Limb (tissue), 2 donors: ENCODE measurements at regions not wholly inside any gene's neighbourhood (a gene's known extent, or its start where the extent isn't known, plus 50 kb on each side); places are given as distances from the start of the nearest gene placed in this dataset.
"Not testable (repeated sequence)": the region's sequence is repeated elsewhere in the genome, so short reads cannot be mapped to it uniquely, and the experiment has no call there.

Experiments
- DNase-seq, 2 donors: peaks; one replicate each; pipeline ENCODE4 v3.0.0-alpha.2; 2016; ENCODE audit errors: extremely low spot score in 2 of 2

GRCh38 chr1:196002906-196003305 is 605.3 kb downstream of the KCNT2 start:
- no peak for DNase-seq

- not testable (repeated sequence) for DNase-seq
These were observed 605.9 kb downstream of the KCNT2 start for GRCh38 chr1:196002296-196002695.

GRCh38 chr1:196001188-196001587 is 607.1 kb downstream of the KCNT2 start:
- DNase-seq, result no peak

GRCh38 chr1:195999022-195999421 is 609.2 kb downstream of the KCNT2 start:
- DNase-seq, result no peak

- no peak for DNase-seq
These were observed 626.6 kb downstream of the KCNT2 start for GRCh38 chr1:195981448-195982139.

- no peak for DNase-seq
These were observed 628.6 kb downstream of the KCNT2 start for GRCh38 chr1:195979646-195980045.

- DNase-seq, result no peak
These were observed 634.8 kb downstream of the KCNT2 start for GRCh38 chr1:195973311-195973904.

- no peak for DNase-seq
These were observed 636.7 kb downstream of the KCNT2 start for GRCh38 chr1:195971589-195971988.

GRCh38 chr1:195970209-195970608 is 638.0 kb downstream of the KCNT2 start:
- DNase-seq, result no peak

- no peak for DNase-seq
These were observed 642.8 kb downstream of the KCNT2 start for GRCh38 chr1:195965475-195965874.

GRCh38 chr1:195965036-195965435 is 643.2 kb downstream of the KCNT2 start:
- DNase-seq, result no peak

GRCh38 chr1:195964516-195964915 is 643.7 kb downstream of the KCNT2 start:
- DNase-seq, result no peak

GRCh38 chr1:195962051-195962450 is 646.2 kb downstream of the KCNT2 start:
- DNase-seq, result no peak

- DNase-seq, result no peak
These were observed 647.7 kb downstream of the KCNT2 start for GRCh38 chr1:195960580-195960979.

- no peak for DNase-seq
These were observed 650.1 kb downstream of the KCNT2 start for GRCh38 chr1:195958131-195958530.

- no peak for DNase-seq
These were observed 651.4 kb downstream of the KCNT2 start for GRCh38 chr1:195956845-195957244.

- no peak for DNase-seq
These were observed 653.4 kb downstream of the KCNT2 start for GRCh38 chr1:195954848-195955247.

GRCh38 chr1:195951313-195951712 is 656.9 kb downstream of the KCNT2 start:
- no peak for DNase-seq

- no peak for DNase-seq
These were observed 659.9 kb downstream of the KCNT2 start for GRCh38 chr1:195948123-195948895.

- DNase-seq, result no peak
These were observed 661.7 kb downstream of the KCNT2 start for GRCh38 chr1:195946500-195946899.

- no peak for DNase-seq
These were observed 666.4 kb downstream of the KCNT2 start for GRCh38 chr1:195941795-195942194.

- DNase-seq, result no peak
These were observed 666.9 kb downstream of the KCNT2 start for GRCh38 chr1:195941314-195941713.

- no peak for DNase-seq
These were observed 668.4 kb downstream of the KCNT2 start for GRCh38 chr1:195939844-195940243.
